CD4-positive, alpha-beta T cell (primary cell): ENCODE measurements at regions not wholly inside any gene's neighbourhood (a gene's known extent, or its start where the extent isn't known, plus 50 kb on each side); places are given as distances from the start of the nearest gene placed in this dataset.

Source experiments
- ATAC-seq: fragments of 200-7000 bp; cut with Tn5 transposase; one replicate; pipeline ENCODE4 v1.10.0; 2022; ENCODE audit warnings: mild to moderate bottlenecking; ENCODE audit not compliant: poor library complexity
- CTCF ChIA-PET: fragments of 350-600 bp; sonication (Branson Sonifier 250); formaldehyde crosslinking; loops from one replicate; lab custom pipeline; 2021; ENCODE audit warnings: antibody characterized with exemption, inconsistent platforms; lab: Charles Lee
- POLR2A ChIA-PET: fragments of 350-600 bp; sonication (Branson Sonifier 250); formaldehyde crosslinking; loops from one replicate; lab custom pipeline; 2021; ENCODE audit warnings: antibody characterized with exemption, inconsistent platforms; lab: Charles Lee
- DNase-seq, 14 experiments: peaks; one replicate each; pipeline ENCODE4 v3.0.0-alpha.2; 2013 to 2020; ENCODE audit warnings: mixed read lengths in 2 of 14
- H3K27ac ChIP-seq, 2 donors: one replicate each; pipeline versions ENCODE4 v1.5.1 to v1.7.0; 2013; ENCODE audit warnings: low read length in 2 of 2, low read depth in 1 of 2, mild to moderate bottlenecking in 1 of 2
- H3K27me3 ChIP-seq, 2 experiments: 1 replicate in 1 of 2; 2 replicates in 1 of 2; pipeline versions ENCODE4 v1.6.1 to v1.7.0; 2013; ENCODE audit warnings: low read length in 2 of 2, control low read depth in 1 of 2, mild to moderate bottlenecking in 1 of 2, moderate library complexity in 1 of 2; ENCODE audit not compliant: insufficient read depth in 2 of 2, control insufficient read depth in 1 of 2
- H3K36me3 ChIP-seq: one replicate; pipeline ENCODE4 v1.6.1; 2013; ENCODE audit warnings: low read length, control low read depth; ENCODE audit not compliant: insufficient read depth
- H3K4me1 ChIP-seq: one replicate; pipeline ENCODE4 v1.6.1; 2013; ENCODE audit warnings: low read length, control low read depth; ENCODE audit not compliant: insufficient read depth
- H3K4me3 ChIP-seq: one replicate; pipeline ENCODE4 v1.5.1; 2013; ENCODE audit warnings: mild to moderate bottlenecking, low read length, moderate library complexity
- H3K9me3 ChIP-seq, 2 experiments: 1 replicate in 1 of 2; 2 replicates in 1 of 2; pipeline versions ENCODE4 v1.6.1 to v1.7.0; 2013; ENCODE audit warnings: low read length in 2 of 2, mild to moderate bottlenecking in 2 of 2, control low read depth in 1 of 2, moderate library complexity in 1 of 2; ENCODE audit not compliant: control insufficient read depth in 1 of 2, insufficient read depth in 1 of 2
- H3K27ac Mint-ChIP-seq: one replicate; pipeline ENCODE4 v1.8.0; 2020; ENCODE audit warnings: mixed read lengths
- H3K27me3 Mint-ChIP-seq: one replicate; pipeline ENCODE4 v1.8.0; 2021; ENCODE audit warnings: mixed read lengths
- H3K36me3 Mint-ChIP-seq: one replicate; pipeline ENCODE4 v1.8.0; 2021; ENCODE audit warnings: low read depth, mixed read lengths
- H3K4me1 Mint-ChIP-seq: one replicate; pipeline ENCODE4 v1.8.0; 2021; ENCODE audit warnings: low read depth, mixed read lengths
- H3K4me3 Mint-ChIP-seq: one replicate; pipeline ENCODE4 v1.8.0; 2020; ENCODE audit warnings: mild to moderate bottlenecking, mixed read lengths
- H3K9me3 Mint-ChIP-seq: one replicate; pipeline ENCODE4 v1.8.0; 2020; ENCODE audit warnings: mixed read lengths
- intact Hi-C, 2 experiments: fragments of 100-400 bp; cut with DNase I in 1 of 2; cut with micrococcal nuclease in 1 of 2; formaldehyde crosslinking; loops; one replicate each; pipeline versions ENCODE4 v1.15.1 to v1.9.0; 2023 to 2025; cut with DNase I, micrococcal nuclease
- TF ChIP-seq, protein P1 (sequence below): fragments of 200-600 bp; IDR thresholded peaks from one replicate; pipeline ENCODE4 v1.8.0; 2022; ENCODE audit warnings: antibody characterized with exemption, mild to moderate bottlenecking

DNA sequence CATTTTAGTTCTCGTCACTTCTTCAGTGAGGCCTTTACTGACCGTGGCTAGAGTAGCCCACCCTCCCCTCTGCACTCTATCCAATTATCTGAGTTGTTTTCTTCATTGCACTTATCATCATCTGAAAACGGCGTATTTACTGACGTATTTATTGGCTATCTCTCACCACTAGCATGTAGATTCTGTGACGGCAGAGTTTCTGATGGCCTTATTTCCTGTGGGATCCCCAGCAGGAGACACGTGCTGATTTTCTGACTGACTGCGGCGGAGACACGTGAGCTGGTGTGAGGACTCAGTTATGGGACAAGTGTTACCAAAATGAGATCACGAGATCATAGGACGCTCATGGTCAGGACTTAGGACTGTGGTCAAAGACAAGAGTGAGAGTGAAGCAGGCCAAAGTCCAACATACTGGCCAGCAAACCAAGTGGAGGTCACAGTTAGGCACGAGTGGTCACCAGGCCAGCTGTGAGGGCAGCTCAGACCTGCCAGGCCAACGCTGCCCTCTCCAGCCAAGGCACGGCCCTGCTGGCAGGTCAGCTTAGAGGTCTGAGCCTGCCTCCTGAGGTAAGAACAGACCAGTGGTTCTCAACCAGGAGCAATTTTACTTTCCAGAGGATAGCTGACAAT, 50.6 kb upstream of the BNIP2 start:
- intact Hi-C loops = no loop called here
- peaks cover 33% of the 10 kb centered on the region for H3K27me3 Mint-ChIP-seq
- ChIA-PET POLR2A (no interaction called here), CTCF (interaction anchor here (1.3 kb wide), 1 partner anchor 12 kb away, joined by 3 read pairs; no protein-coding TSS in a partner anchor)
- no peak for ATAC-seq
- TF ChIP-seq, protein P1, sequence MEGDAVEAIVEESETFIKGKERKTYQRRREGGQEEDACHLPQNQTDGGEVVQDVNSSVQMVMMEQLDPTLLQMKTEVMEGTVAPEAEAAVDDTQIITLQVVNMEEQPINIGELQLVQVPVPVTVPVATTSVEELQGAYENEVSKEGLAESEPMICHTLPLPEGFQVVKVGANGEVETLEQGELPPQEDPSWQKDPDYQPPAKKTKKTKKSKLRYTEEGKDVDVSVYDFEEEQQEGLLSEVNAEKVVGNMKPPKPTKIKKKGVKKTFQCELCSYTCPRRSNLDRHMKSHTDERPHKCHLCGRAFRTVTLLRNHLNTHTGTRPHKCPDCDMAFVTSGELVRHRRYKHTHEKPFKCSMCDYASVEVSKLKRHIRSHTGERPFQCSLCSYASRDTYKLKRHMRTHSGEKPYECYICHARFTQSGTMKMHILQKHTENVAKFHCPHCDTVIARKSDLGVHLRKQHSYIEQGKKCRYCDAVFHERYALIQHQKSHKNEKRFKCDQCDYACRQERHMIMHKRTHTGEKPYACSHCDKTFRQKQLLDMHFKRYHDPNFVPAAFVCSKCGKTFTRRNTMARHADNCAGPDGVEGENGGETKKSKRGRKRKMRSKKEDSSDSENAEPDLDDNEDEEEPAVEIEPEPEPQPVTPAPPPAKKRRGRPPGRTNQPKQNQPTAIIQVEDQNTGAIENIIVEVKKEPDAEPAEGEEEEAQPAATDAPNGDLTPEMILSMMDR = no peak
- no peaks in the 10 kb centered on the region for H3K4me1 Mint-ChIP-seq
- H3K9me3 ChIP-seq = peaks cover 0 to 10% of the 10 kb centered on the region in 2 experiments
- H3K36me3 Mint-ChIP-seq = no peaks in the 10 kb centered on the region
- no peaks in the 10 kb centered on the region for H3K36me3 ChIP-seq
- peaks cover 0 to 3% of the 10 kb centered on the region in 2 experiments for H3K27me3 ChIP-seq
- H3K9me3 Mint-ChIP-seq = peaks cover 3% of the 10 kb centered on the region
- no peak overlapping the region for H3K4me3 ChIP-seq
- H3K4me3 Mint-ChIP-seq = no peak overlapping the region
- no peak for DNase-seq
- H3K27ac ChIP-seq = no peak overlapping the region
- H3K4me1 ChIP-seq = no peaks in the 10 kb centered on the region
- H3K27ac Mint-ChIP-seq = no peak overlapping the region
